ENCODE measurements at regions not wholly inside any gene's neighbourhood (a gene's known extent, or its start where the extent isn't known, plus 50 kb on each side); places are given as distances from the start of the nearest gene placed in this dataset.

DNA sequence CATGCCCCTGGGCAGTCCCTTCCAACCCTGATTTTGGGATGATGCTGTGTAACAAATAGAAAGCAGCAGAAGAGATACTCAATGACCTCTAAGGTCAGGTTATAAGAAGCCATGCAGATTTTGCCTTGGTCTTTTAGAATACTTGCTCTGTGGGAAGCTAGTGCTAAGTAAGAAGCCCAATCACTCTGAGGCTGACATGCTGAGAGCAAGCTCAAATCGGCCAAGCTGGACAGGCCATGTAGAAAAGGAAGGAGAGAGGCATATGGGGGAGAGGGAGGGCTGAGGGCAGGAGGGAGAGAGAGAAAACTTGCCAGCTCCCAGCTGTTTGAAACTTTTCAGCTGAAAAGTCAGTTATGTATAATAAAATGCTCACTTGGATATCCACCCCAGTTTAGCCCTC lies 1021.6 kb upstream of the MAP3K7 start:
- H3K27ac ChIP-seq: no peak overlapping the region
- no peaks in the 10 kb centered on the region for H3K4me1 ChIP-seq
- TF ChIP-seq, protein P1, sequence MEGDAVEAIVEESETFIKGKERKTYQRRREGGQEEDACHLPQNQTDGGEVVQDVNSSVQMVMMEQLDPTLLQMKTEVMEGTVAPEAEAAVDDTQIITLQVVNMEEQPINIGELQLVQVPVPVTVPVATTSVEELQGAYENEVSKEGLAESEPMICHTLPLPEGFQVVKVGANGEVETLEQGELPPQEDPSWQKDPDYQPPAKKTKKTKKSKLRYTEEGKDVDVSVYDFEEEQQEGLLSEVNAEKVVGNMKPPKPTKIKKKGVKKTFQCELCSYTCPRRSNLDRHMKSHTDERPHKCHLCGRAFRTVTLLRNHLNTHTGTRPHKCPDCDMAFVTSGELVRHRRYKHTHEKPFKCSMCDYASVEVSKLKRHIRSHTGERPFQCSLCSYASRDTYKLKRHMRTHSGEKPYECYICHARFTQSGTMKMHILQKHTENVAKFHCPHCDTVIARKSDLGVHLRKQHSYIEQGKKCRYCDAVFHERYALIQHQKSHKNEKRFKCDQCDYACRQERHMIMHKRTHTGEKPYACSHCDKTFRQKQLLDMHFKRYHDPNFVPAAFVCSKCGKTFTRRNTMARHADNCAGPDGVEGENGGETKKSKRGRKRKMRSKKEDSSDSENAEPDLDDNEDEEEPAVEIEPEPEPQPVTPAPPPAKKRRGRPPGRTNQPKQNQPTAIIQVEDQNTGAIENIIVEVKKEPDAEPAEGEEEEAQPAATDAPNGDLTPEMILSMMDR (IDR thresholded peaks at IDR 0.05): no peak

DNA sequence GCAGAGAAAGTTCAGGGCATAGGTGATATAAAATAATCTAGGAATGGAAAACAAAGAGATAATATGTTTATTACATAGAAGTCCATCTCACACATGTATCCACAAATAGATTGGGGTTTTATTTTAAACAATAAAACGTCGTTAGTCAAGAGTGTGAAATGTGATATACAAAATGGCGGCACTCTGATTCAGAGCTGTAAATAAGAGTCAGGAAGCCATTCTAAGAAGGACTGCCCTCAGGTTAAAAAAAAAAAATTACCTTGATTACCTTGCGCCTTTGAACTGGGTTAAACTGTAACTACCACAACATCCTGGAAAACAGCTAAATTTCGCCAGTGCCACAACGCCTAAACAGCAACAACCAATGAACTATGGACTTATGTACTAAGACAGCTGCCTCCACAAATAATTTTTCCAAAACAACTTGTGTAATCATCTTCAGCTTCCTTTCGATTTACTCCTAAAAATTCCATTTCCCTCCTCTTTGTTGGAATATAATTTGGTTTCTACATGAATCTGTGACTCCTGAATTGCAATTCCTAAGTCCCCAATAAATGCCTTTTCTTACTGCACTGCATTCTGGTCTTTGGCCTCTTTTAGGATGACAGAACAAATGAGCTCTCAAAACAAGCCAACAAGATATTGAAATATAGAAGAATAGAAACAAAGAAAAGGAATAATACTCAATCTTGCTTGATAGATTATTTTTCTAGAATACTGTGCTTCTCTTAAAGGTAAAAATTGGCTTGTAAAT lies 1019.5 kb upstream of the MAP3K7 start:
- no peaks in the 10 kb centered on the region for H3K4me1 ChIP-seq
- TF ChIP-seq, protein P1 (IDR thresholded peaks at IDR 0.05): no peak
- FAIRE-seq (no peak), ATAC-seq (no peak), DNase-seq (no peak)
- no peaks in the 10 kb centered on the region for H3K27me3 ChIP-seq
- 52 to 74% methylated on average over 7 of the region's 7 CpGs for WGBS, 2 donors
- H3K9me3 ChIP-seq: no peaks in the 10 kb centered on the region
- no peak overlapping the region for H3K27ac ChIP-seq
- H3K36me3 ChIP-seq: no peaks in the 10 kb centered on the region
- H3K4me3 ChIP-seq: no peak overlapping the region
- intact Hi-C loops (cut with DNase I): no loop called here

More for the DNA sequence above, 1021.6 kb upstream of the MAP3K7 start:
- Histone ChIP-seq H3K4me3 (no peak overlapping the region), H3K36me3 (no peaks in the 10 kb centered on the region), H3K27me3 (no peaks in the 10 kb centered on the region), H3K9me3 (no peaks in the 10 kb centered on the region)
- 19 to 38% methylated on average over 1 of the region's 1 CpG for WGBS, 2 donors
- DNase-seq (no peak), ATAC-seq (no peak), FAIRE-seq (no peak)
- intact Hi-C loops (cut with DNase I): no loop called here

DNA sequence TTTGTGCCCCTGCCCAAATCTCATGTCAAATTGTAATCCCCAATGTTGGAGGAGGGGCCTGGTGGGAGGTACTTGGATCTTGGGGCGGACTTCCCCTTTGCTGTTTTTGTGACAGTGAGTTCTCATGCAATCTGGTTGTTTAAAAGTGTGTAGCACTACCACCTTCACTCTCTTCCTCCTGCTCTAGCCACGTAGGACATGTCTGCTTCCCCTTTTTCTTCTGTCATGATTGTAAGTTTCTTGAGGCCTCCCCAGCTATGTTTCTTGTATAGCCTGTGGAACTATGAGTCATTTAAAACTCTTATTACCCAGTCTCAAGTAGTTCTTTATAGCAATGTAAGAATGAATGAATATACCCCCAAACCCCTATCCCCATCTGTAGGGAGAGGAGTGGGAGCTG lies 1013.7 kb upstream of the MAP3K7 start:
- Histone ChIP-seq H3K27ac (no peak overlapping the region), H3K4me1 (no peaks in the 10 kb centered on the region), H3K36me3 (no peaks in the 10 kb centered on the region), H3K9me3 (no peaks in the 10 kb centered on the region), H3K27me3 (no peaks in the 10 kb centered on the region), H3K4me3 (no peak overlapping the region)
- DNase-seq: no peak
- no peak for FAIRE-seq
- TF ChIP-seq, protein P1 (IDR thresholded peaks at IDR 0.05): no peak
- intact Hi-C loops (cut with DNase I): no loop called here
- no peak for ATAC-seq
- WGBS, 2 donors: 58 to 63% methylated on average over 2 of the region's 2 CpGs

DNA sequence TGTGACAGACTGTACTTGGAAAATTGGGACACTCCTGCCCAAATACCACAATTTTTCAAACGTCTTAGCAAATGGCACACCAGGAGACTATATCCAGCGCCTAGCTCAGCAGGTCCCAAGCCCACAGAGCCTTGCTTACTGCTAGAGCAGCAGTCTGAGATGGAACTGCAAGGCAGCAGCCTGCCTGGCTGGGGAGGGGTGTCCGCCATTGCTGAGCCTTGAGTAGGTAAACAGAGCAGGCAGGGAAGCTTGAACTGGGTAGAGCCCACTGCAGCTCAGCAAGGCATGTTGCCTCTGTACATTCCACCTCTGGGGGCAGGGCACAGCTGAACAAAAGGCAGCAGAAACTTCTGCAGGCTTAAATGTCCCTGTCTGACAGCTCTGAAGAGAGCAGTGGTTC lies 1003.3 kb upstream of the MAP3K7 start:
- DNase-seq (no peak), FAIRE-seq (no peak), ATAC-seq (no peak)
- H3K36me3 ChIP-seq: no peaks in the 10 kb centered on the region
- H3K9me3 ChIP-seq: no peaks in the 10 kb centered on the region
- H3K4me1 ChIP-seq: no peaks in the 10 kb centered on the region
- H3K27ac ChIP-seq: no peak overlapping the region
- TF ChIP-seq, protein P1 (IDR thresholded peaks at IDR 0.05): no peak
- 39 to 54% methylated on average over 3 of the region's 3 CpGs for WGBS, 2 donors
- no peaks in the 10 kb centered on the region for H3K27me3 ChIP-seq
- intact Hi-C loops (cut with DNase I): no loop called here
- H3K4me3 ChIP-seq: no peak overlapping the region

DNA sequence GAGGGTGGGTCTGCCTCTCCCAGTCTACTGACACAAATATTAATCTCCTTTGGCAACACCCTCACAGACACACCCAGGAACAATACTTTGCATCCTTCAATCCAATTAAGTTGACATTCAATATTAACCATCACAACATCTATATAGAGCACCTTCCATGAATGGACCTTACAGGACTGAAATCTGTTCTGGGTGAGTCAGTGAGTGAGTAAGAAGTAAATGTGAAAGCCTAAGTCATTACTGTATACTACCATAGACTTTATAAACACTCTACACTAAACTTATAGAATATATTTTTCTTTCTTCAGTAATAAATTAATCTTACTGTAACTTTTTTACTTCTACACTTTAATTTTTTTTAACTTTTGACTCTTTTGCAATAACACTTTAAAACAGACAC lies 993.8 kb upstream of the MAP3K7 start:
- Histone ChIP-seq H3K36me3 (no peaks in the 10 kb centered on the region), H3K27ac (no peak overlapping the region), H3K9me3 (no peaks in the 10 kb centered on the region), H3K4me1 (no peaks in the 10 kb centered on the region), H3K4me3 (no peak overlapping the region), H3K27me3 (no peaks in the 10 kb centered on the region)
- TF ChIP-seq, protein P1 (IDR thresholded peaks at IDR 0.05): no peak
- no peak for FAIRE-seq
- intact Hi-C loops (cut with DNase I): no loop called here
- no peak for DNase-seq
- no peak for ATAC-seq
